BE2C (cell line): ENCODE measurements at regions not wholly inside any gene's neighbourhood (a gene's known extent, or its start where the extent isn't known, plus 50 kb on each side); places are given as distances from the start of the nearest gene placed in this dataset.

Experiments
- DNase-seq: peaks from one replicate; pipeline ENCODE4 v3.0.0-alpha.2; 2020
- H3K27me3 ChIP-seq: fragments of 250-450 bp; sonication (Bioruptor Pico); 2 replicates; pipeline ENCODE4 v1.5.1; 2020; ENCODE audit warnings: mild to moderate bottlenecking
- H3K36me3 ChIP-seq: fragments of 250-450 bp; sonication (Bioruptor Pico); 2 replicates; pipeline ENCODE4 v1.5.1; 2020; ENCODE audit warnings: mild to moderate bottlenecking
- H3K4me1 ChIP-seq: fragments of 250-450 bp; sonication (Bioruptor Pico); 2 replicates; pipeline ENCODE4 v1.5.1; 2020
- H3K4me3 ChIP-seq: 2 replicates; pipeline ENCODE4 v1.5.1; 2011; ENCODE audit warnings: low read depth, low read length
- H3K9me3 ChIP-seq: fragments of 250-450 bp; sonication (Bioruptor Pico); 2 replicates; pipeline ENCODE4 v1.5.1; 2020
- CTCF ChIP-seq: IDR thresholded peaks from 2 replicates; pipeline ENCODE4 v1.5.1; 2012; ENCODE audit warnings: mild to moderate bottlenecking, low read depth, low read length

- Histone ChIP-seq H3K36me3 (no peaks in the 10 kb centered on the region), H3K9me3 (no peaks in the 10 kb centered on the region), H3K27me3 (no peaks in the 10 kb centered on the region), H3K4me1 (no peaks in the 10 kb centered on the region; the same call in 1 of the 2 replicates), H3K4me3 (no peak overlapping the region)
- TF ChIP-seq CTCF, result no peak
- no peak for DNase-seq
These were observed 162.3 kb upstream of the CAMK1G start for GRCh38 chr1:209421186-209421585.

GRCh38 chr1:209421978-209422680 lies 161.4 kb upstream of the CAMK1G start:
- H3K9me3 ChIP-seq, result no peaks in the 10 kb centered on the region
- H3K4me3 ChIP-seq, result no peak overlapping the region
- no peaks in the 10 kb centered on the region for H3K27me3 ChIP-seq
- no peaks in the 10 kb centered on the region; the same call in 1 of the 2 replicates for H3K4me1 ChIP-seq
- DNase-seq, result no peak
- H3K36me3 ChIP-seq, result no peaks in the 10 kb centered on the region
- no peak for TF ChIP-seq CTCF

- no peak for TF ChIP-seq CTCF
- no peak for DNase-seq
- no peaks in the 10 kb centered on the region for H3K9me3 ChIP-seq
- H3K4me3 ChIP-seq, result no peak overlapping the region
- no peaks in the 10 kb centered on the region for H3K27me3 ChIP-seq
- no peaks in the 10 kb centered on the region for H3K36me3 ChIP-seq
- H3K4me1 ChIP-seq, result no peaks in the 10 kb centered on the region; the same call in 1 of the 2 replicates
These were observed 157.6 kb upstream of the CAMK1G start for GRCh38 chr1:209425959-209426358.

GRCh38 chr1:209427277-209427676 lies 156.2 kb upstream of the CAMK1G start:
- DNase-seq, result no peak
- H3K9me3 ChIP-seq, result no peaks in the 10 kb centered on the region
- TF ChIP-seq CTCF, result no peak
- no peaks in the 10 kb centered on the region for H3K4me1 ChIP-seq
- H3K36me3 ChIP-seq, result no peaks in the 10 kb centered on the region
- H3K27me3 ChIP-seq, result no peaks in the 10 kb centered on the region
- H3K4me3 ChIP-seq, result no peak overlapping the region

- no peaks in the 10 kb centered on the region for H3K9me3 ChIP-seq
- DNase-seq, result no peak
- H3K27me3 ChIP-seq, result no peaks in the 10 kb centered on the region
- no peak overlapping the region for H3K4me3 ChIP-seq
- H3K4me1 ChIP-seq, result no peaks in the 10 kb centered on the region
- no peak for TF ChIP-seq CTCF
- no peaks in the 10 kb centered on the region for H3K36me3 ChIP-seq
These were observed 155.7 kb upstream of the CAMK1G start for GRCh38 chr1:209427811-209428210.

GRCh38 chr1:209428241-209428921 lies 155.1 kb upstream of the CAMK1G start:
- Histone ChIP-seq H3K4me3 (no peak overlapping the region), H3K27me3 (no peaks in the 10 kb centered on the region), H3K9me3 (no peaks in the 10 kb centered on the region), H3K36me3 (no peaks in the 10 kb centered on the region), H3K4me1 (no peaks in the 10 kb centered on the region)
- TF ChIP-seq CTCF, result no peak
- DNase-seq, result no peak
